Testis (tissue), 2 donors: ENCODE measurements at regions not wholly inside any gene's neighbourhood (a gene's known extent, or its start where the extent isn't known, plus 50 kb on each side); places are given as distances from the start of the nearest gene placed in this dataset.

ENCODE experiments used
- DNase-seq: peaks from one replicate; pipeline ENCODE4 v3.0.0-alpha.2; 2019
- H3K27ac ChIP-seq, 2 donors: fragments of 200-600 bp; sonication (generic); one replicate each; pipeline ENCODE4 v1.5.1; 2019
- H3K27me3 ChIP-seq: fragments of 200-600 bp; sonication (generic); one replicate; pipeline ENCODE4 v1.5.1; 2019
- H3K36me3 ChIP-seq: fragments of 200-600 bp; sonication (generic); one replicate; pipeline ENCODE4 v1.5.1; 2017; ENCODE audit warnings: low read depth; ENCODE audit errors: missing control alignments
- H3K4me1 ChIP-seq: fragments of 200-600 bp; sonication (generic); one replicate; pipeline ENCODE4 v1.5.1; 2019
- H3K4me3 ChIP-seq, 2 donors: fragments of 200-600 bp; sonication (generic); one replicate each; pipeline ENCODE4 v1.5.1; 2017 to 2019
- H3K9me3 ChIP-seq: fragments of 200-600 bp; sonication (generic); one replicate; pipeline ENCODE4 v1.5.1; 2017
- CTCF ChIP-seq, 3 experiments: fragments of 450-650 bp in 2 of 3; fragments of 200-600 bp in 1 of 3; sonication (generic) in 1 of 3; IDR thresholded peaks; one replicate each; pipeline ENCODE4 v1.5.1; 2016 to 2019; ENCODE audit warnings: antibody characterized with exemption in 3 of 3, mild to moderate bottlenecking in 2 of 3, moderate library complexity in 1 of 3
- POLR2A ChIP-seq: fragments of 450-650 bp; IDR thresholded peaks from one replicate; pipeline ENCODE4 v1.6.1; 2017; ENCODE audit warnings: antibody characterized with exemption, mild to moderate bottlenecking, moderate library complexity
- WGBS, 2 donors: methylation state at CpG; one replicate each; pipeline ENCODE4 v1.1.5; 2018; 5-methylcytosine and 5-hydroxymethylcytosine counted together
- intact Hi-C: fragments of 100-400 bp; cut with DNase I; formaldehyde crosslinking; loops from one replicate; pipeline ENCODE4 v1.15.1; 2023; ENCODE audit warnings: low total_unique reads

- intact Hi-C loops: no loop called here
- no peak for DNase-seq
Measured at GRCh38 chr20:6466075-6466810, 301.2 kb upstream of the BMP2 start.

GRCh38 chr20:6450841-6451240 lies 316.6 kb upstream of the BMP2 start:
- intact Hi-C loops: no loop called here
- Histone ChIP-seq H3K4me1 (no peaks in the 10 kb centered on the region), H3K27ac (no peak overlapping the region), H3K9me3 (no peaks in the 10 kb centered on the region), H3K27me3 (no peaks in the 10 kb centered on the region), H3K36me3 (no peaks in the 10 kb centered on the region), H3K4me3 (no peak overlapping the region)
- no peak for DNase-seq
- TF ChIP-seq POLR2A (no peak), CTCF (IDR thresholded peaks at IDR 0.05) (no peak)
- 64 to 84% methylated on average over 4 of the region's 4 CpGs for WGBS, 2 donors

More at GRCh38 chr20:6466075-6466810, 301.2 kb upstream of the BMP2 start:
- WGBS, 2 donors: 76 to 89% methylated on average over 6 of the region's 6 CpGs
- H3K9me3 ChIP-seq: no peaks in the 10 kb centered on the region
- H3K27ac ChIP-seq: no peak overlapping the region
- H3K4me1 ChIP-seq: no peaks in the 10 kb centered on the region
- no peaks in the 10 kb centered on the region for H3K27me3 ChIP-seq
- H3K4me3 ChIP-seq: no peak overlapping the region
- TF ChIP-seq CTCF (IDR thresholded peaks at IDR 0.05): no peak
- no peak for TF ChIP-seq POLR2A
- no peaks in the 10 kb centered on the region for H3K36me3 ChIP-seq

- WGBS, 2 donors: 73 to 81% methylated on average over 5 of the region's 5 CpGs
- no peak for DNase-seq
- intact Hi-C loops: no loop called here
- H3K4me3 ChIP-seq: no peak overlapping the region
- no peaks in the 10 kb centered on the region for H3K4me1 ChIP-seq
- H3K9me3 ChIP-seq: no peaks in the 10 kb centered on the region
- TF ChIP-seq CTCF (IDR thresholded peaks at IDR 0.05) (no peak), POLR2A (no peak)
- no peaks in the 10 kb centered on the region for H3K36me3 ChIP-seq
- no peaks in the 10 kb centered on the region for H3K27me3 ChIP-seq
- H3K27ac ChIP-seq: no peak overlapping the region
Measured at GRCh38 chr20:6440443-6440799, 317.6 kb upstream of the FERMT1 start.

GRCh38 chr20:6439737-6440442 lies 317.1 kb upstream of the FERMT1 start:
- no peaks in the 10 kb centered on the region for H3K27me3 ChIP-seq
- H3K4me1 ChIP-seq: no peaks in the 10 kb centered on the region
- intact Hi-C loops: no loop called here
- no peak for DNase-seq
- no peak overlapping the region for H3K27ac ChIP-seq
- TF ChIP-seq POLR2A (no peak), CTCF (IDR thresholded peaks at IDR 0.05) (no peak)
- no peaks in the 10 kb centered on the region for H3K36me3 ChIP-seq
- no peaks in the 10 kb centered on the region for H3K9me3 ChIP-seq
- 60 to 67% methylated on average over 3 of the region's 3 CpGs for WGBS, 2 donors
- no peak overlapping the region for H3K4me3 ChIP-seq
